ENCODE measurements at regions not wholly inside any gene's neighbourhood (a gene's known extent, or its start where the extent isn't known, plus 50 kb on each side); places are given as distances from the start of the nearest gene placed in this dataset.

GRCh38 chr10:6769704-6770417 lies 189.8 kb upstream of the PRKCQ start:
- peaks cover under 1 to 4% of the 10 kb centered on the region in 2 experiments for H3K27me3 ChIP-seq (ENCODE audit: control insufficient read depth in 2 of 2, insufficient read depth in 2 of 2, low read length in 2 of 2)
- CTCF ChIA-PET, result no interaction called here
- H2AFZ ChIP-seq (ENCODE audit: low read depth, low read length), result no peak overlapping the region
- H3K9me1 ChIP-seq (replicated peaks; ENCODE audit: control insufficient read depth, extremely low read depth, insufficient read depth, low read length), result no peaks in the 10 kb centered on the region
- H3K36me3 ChIP-seq (ENCODE audit: control insufficient read depth in 2 of 2, extremely low read depth in 1 of 2, insufficient read depth in 2 of 2, low read length in 2 of 2), result no peaks in the 10 kb centered on the region
- POLR2A ChIA-PET, result no interaction called here
- H3K4me1 ChIP-seq (ENCODE audit: control insufficient read depth, extremely low read depth, insufficient read depth, low read length), result no peaks in the 10 kb centered on the region
- intact Hi-C loops (cut with micrococcal nuclease) (no loop called here), dilution Hi-C loops (cut with MboI; ENCODE audit: extremely low pct_ligation_motif_present, low sequenced_read_pairs) (no loop called here)
- H3K79me2 ChIP-seq (ENCODE audit: control insufficient read depth, insufficient read depth, low read length), result no peaks in the 10 kb centered on the region
- FAIRE-seq (no peak), DNase-seq (ENCODE audit: low read depth, low spot score) (no peak)
- no peak for TF ChIP-seq MYC (IDR thresholded peaks at IDR 0.05; ENCODE audit: low read depth, low read length)
- no peak for TF ChIP-seq POLR2A (IDR thresholded peaks at IDR 0.05; ENCODE audit: low read depth, low read length)
- no peak for TF ChIP-seq EZH2 (IDR thresholded peaks at IDR 0.05; ENCODE audit: borderline replicate concordance, low read depth, low read length, severe bottlenecking)
- TF ChIP-seq FOS (IDR thresholded peaks at IDR 0.05; ENCODE audit: borderline replicate concordance, insufficient read depth, low read length), result no peak
- no peak for TF ChIP-seq GATA2 (IDR thresholded peaks at IDR 0.05; ENCODE audit: insufficient read depth, insufficient read length, low read depth, low read length)
- no peak for TF ChIP-seq POLR2AphosphoS5 (IDR thresholded peaks at IDR 0.05; ENCODE audit: insufficient read depth, low read depth, low read length)
- no peak for TF ChIP-seq JUN (IDR thresholded peaks at IDR 0.05; ENCODE audit: borderline replicate concordance, insufficient read depth, insufficient read length, low read depth)
- no peak for TF ChIP-seq CTCF (IDR thresholded peaks at IDR 0.05; ENCODE audit: extremely low read depth in 1 of 2, insufficient read depth in 1 of 2, low read depth in 1 of 2, low read length in 2 of 2)
- no peak for TF ChIP-seq MAX (IDR thresholded peaks at IDR 0.05; ENCODE audit: insufficient read depth, insufficient read length)
- no peaks in the 10 kb centered on the region for H3K9me3 ChIP-seq (replicated peaks; ENCODE audit: control insufficient read depth, insufficient read depth, low read length)
- BruUV-seq (replicated peaks), result no TSS peak
- no peak overlapping the region for H3K4me2 ChIP-seq (ENCODE audit: insufficient read depth, low read length)
- H3K9ac ChIP-seq (replicated peaks; ENCODE audit: extremely low read depth, insufficient read depth, low read length), result no peak overlapping the region
- H3K4me3 ChIP-seq (replicated peaks in 1 of 3; ENCODE audit: insufficient read depth in 1 of 3, low read depth in 1 of 3, low read length in 3 of 3), result no peak overlapping the region
- H4K20me1 ChIP-seq (replicated peaks; ENCODE audit: control insufficient read depth, extremely low read depth, insufficient read depth, low read length), result no peaks in the 10 kb centered on the region
- H3K27ac ChIP-seq (ENCODE audit: insufficient read depth, low read depth, low read length), result no peak overlapping the region
